HG02840 (cell line): ENCODE measurements at regions not wholly inside any gene's neighbourhood (a gene's known extent, or its start where the extent isn't known, plus 50 kb on each side); places are given as distances from the start of the nearest gene placed in this dataset.
A peak's percentile ranks its signal among the peaks of the same experiment; 100 is the strongest.

Experiments
- ATAC-seq: cut with Tn5 transposase; IDR thresholded peaks from one replicate; pipeline ENCODE4 v1.9.1; 2021; ENCODE audit warnings: mild to moderate bottlenecking, moderate library complexity, moderate number of reproducible peaks; ENCODE audit not compliant: unreplicated experiment, low FRiP score

DNA sequence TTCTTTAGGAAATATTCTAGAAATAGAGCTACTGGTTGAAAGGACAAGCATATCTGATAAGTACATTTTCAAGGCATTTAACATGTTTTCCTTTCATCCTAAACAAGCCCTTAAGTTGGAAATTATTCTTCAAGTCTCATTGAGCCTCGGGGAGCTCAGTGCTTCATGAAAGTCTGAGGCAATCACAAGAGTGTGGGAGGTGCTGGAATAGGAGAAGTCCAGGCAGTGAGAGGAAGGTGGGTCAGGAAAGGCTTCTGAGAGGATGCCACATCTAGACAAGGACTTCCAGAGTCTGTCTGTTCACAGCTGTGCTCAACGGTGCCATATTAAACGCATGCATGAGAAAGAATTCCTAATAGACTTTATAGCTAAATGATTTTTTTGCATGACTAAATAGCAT lies 69.8 kb downstream of the CD83 start:
- ATAC-seq, result no peak

DNA sequence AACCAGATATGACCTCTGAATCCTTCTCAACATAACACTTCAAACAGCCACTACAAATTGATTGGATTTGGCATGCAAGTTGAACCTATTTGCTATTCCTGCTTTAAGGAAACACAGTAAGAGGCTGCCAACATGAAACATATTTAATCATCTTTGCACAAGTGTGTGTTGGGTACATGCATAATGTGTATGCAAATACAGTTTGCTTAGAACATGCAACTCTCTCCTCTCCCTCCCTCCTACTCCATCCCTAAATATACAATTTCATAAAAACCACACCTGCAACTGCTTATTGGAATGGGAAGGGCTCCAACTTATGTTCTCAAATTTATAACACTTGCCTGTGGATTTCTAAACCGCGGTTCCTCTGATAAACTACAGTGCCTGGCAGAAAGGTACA lies 71.5 kb downstream of the CD83 start:
- no peak for ATAC-seq

DNA sequence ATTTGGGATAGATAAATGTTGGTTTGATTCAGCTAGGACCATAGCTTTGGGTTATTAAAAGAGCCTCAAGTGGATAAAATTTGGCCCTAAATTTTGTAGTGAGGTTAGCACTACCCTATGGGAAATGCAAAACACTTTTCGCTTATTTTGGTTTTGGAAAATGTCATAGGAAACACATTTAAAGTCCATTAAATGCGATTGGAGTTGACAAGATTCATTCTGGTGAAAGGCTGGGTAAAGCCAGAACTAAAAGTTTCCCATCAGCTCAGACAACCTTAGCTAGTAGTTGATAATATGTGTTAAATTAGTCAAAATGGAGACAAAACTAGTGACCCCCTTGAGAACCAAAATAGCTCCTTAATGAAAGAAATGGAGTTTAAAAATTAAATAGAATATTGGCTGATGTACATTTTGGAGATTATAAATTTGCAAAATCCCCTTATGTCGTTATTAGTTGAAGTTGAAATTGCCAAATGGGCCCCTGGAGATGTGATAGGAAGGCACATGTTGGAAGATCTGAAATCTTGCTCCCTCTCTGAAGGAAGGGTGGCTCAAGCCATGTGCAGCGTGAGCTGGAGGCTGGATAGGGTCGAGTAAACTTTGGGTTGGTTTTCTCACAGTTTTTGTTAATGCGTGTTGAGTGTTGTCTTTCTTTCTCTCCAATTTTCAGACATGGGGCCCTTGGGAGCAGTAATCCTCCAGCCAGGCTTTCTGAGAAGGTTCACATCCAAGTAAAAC lies 72.8 kb downstream of the CD83 start:
- no peak for ATAC-seq

DNA sequence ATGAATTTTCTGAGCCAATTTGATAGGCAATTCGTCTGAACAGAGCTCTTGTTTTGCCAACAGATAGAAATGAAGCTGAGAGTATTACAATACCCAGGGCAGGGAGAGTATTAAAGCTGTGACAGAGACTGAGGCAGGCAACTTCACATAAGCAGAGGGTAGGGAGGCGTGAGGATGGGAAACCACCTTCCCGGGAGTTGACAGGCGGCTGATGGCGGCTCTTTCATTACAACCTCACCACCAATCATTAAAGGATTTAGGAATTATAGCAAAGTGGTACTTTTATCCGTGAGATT lies 73.3 kb downstream of the CD83 start:
- ATAC-seq, result no peak

DNA sequence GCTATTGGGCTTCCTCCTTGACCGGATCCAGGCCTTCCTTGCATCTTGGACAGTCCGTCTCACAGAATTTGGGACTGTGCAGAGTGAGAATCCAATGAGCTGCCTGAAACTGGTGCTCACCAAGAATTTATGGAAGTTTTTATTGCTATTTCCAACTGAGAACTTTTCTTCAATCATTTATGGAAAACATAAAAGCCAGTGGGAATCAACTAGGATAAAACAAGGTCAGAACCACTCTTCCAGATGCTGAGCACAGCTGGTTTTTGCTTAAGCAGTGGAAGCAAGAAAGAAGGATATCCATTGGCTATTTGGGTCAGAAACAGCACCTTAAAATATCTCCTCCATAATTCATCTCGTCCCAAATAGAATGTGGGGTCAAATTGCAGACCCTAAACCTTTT lies 74.2 kb downstream of the CD83 start:
- ATAC-seq, result no peak

DNA sequence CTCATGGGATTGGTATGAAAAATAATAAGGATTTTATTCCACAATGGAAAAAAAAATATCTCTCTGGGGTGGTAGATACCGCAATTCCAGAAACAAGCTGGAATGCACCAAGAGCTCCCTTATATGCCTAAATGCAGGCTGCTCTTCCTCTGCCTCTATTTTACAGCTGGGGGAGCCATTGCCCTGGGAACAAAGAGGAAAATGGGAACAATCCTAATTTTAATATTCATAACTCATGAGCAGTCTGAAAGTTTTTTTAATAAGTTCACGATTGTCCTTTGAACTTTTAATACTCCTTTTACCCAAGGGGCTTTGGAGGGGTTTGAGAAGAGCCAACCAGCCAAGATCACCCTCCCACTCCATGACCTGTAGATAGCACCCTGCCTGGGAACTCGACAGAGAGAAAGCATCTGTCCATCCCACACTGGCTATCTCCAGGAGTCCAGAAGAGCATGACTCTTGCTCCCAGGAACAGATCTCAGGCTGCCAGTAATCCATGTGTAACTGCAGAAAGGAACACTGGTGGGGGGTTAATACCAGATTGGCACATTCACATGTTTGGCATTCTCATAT lies 74.7 kb downstream of the CD83 start:
- ATAC-seq, result no peak

DNA sequence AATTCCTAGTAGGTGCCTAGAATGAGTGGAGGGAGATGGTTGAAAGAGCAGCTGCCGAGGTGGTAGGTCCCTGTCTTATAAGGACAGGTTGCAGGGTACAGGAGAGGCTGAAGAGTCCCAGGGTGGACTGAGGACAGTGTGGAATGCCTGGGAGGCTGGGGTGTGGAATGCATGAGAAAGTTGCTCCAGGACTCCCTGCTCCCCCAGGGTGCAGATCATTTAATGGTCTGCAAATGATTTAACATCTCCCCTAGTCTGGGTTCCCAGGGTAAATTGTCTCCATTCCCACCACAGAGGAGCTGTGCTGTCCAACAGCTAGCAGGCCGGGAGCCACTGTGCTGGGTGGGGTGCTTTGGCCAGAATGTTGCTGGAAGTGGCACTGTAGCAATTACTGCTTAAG lies 76.0 kb downstream of the CD83 start:
- ATAC-seq, result no peak

DNA sequence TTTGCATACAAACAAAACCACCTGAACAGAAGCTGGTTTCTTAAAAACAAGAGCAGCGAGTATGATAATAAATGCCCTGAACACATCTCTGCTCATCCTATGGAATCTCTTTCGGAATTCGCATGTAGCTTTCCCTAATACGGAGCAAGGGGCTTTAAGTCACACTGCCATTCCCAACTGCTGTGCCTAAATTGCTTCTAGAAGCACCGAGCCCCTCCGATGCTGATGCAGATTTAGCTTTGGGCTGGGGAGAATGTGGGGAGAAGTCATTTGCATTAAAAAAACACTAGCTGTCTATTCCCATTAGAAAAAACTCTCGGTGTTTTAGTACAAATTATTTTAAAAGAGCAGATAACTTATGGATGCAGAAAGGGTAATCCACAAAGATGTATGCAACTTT lies 76.9 kb downstream of the CD83 start:
- no peak for ATAC-seq

DNA sequence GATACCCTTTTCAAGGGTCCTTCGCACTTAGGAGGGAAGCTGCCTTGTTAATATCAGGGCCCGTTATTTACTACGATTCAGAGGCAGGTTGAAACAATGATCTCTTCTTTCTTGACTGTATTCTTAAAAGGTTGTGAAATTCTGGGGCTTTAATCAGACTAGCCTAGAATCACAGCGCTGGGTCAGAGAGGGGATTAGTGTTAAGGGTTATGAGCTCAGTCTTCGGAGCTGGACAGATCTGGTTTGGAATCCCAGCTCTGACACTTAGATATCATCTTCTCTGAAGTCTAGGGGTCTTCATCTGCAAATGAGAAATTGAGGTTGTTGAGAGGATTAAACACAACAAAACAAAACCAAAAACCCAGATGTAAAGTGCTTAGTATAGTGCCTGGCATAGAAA lies 77.4 kb downstream of the CD83 start:
- ATAC-seq, result no peak

DNA sequence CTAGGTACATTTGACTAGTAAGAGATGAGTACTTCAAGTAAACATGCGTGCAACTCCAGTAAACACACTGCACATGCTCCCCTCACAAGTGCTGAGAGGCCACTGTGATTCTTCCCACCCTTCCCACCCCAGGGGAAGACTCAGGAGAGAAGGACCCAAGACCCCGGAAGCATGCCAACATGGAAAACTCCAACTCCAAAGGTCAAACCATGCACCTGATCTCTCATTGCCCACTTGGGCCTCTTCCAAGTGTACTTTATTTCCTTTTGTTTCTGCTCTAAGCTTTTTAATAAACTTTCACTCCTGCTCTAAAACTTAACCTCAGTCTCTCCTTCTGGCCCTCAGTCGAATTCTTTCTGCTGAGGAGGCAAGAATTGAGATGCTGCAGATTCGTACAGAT lies 78.5 kb downstream of the CD83 start:
- ATAC-seq, result no peak

DNA sequence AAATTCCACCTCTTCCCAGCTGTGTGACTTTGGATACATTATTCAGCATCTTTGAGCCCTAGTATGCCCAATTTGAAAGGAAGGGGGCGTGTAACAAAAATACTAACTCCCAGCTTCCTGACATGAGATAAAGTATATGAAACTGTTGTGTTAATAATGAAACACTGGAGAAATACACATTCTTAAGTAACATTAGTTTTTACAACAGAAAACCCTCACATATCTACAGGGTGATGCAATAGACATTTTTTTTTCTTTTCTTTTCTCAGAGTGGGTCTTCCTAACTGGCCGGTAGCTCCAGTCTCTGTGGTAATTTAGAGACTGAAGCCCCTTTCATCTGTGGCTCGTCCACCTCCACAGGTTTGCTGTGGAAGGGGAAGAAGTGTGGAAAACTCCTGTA lies 79.5 kb downstream of the CD83 start:
- ATAC-seq, result no peak

DNA sequence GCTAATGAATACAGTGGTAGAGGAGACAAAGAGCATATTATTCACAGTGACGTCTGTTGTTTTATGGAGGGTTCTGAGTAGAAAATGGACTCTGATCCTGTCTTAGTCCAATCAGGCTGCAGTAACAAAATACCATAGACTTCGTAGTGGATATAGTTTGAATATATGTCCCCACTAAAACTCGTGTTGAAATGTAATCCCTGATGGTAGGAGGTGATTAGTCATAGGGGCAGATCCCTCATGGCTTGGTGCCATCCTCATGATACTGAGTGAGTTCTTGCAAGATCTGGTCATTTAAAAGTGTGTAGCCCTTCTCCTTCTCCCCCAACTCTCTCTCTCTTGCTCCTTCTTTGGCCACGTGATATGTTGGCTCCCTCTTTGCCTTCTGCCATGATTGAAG lies 82.5 kb downstream of the CD83 start:
- ATAC-seq, result no peak

DNA sequence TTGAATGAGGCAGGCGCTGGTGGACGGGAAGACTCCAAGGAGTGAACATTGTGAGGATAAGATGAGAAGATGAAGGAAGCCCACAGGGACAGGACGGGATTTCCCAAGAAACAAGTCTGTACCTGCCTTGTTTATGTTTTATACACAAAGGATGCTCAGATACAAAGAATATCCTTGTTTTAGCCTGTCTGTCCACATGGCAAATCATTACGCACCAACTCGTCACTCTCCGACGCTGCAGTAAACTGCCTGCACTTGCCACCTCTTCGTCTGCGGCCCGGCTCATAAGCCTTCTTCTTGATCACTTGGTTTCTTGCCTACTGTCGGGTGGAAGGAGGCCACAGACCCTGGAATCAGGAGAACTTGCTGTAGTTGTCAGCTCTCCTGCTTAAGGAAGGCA lies 85.4 kb downstream of the CD83 start:
- ATAC-seq, result no peak

DNA sequence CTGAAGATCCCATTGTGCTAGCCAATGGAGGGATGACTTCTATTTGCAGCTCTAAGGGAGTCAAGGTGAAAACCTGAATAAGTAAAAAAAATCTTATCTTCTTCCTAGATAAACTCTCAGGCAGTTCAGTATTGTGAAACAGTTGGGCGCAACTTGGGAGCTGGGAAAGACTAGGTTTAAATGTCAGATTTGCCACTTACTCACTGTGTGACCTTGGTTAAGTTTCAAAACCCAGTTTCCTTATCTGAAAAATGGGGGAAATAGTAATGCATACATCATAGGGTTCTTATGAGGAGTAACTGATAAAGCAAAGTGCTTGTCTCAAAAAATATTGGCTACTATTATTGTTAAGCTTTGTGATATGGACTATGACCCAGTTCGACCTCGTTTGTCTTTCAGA lies 88.8 kb downstream of the CD83 start:
- no peak for ATAC-seq

DNA sequence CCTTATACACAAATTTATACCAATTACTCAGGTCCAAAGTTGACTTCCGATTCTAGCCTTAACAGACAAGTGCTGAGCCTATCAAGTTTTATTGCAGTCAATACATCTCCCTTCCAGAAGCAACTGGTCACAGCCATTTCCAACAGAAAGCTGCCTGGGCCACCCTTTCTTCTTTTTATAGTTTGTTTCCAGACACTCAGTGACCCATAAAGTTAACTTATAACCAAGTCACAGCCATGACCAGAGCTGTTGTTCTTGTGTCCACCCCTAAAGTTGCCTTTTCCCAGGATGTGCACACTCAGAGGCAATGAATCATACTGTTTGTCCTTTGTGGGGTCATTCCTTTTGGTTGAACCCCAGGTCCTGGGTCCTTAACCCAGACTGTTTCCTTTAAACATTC lies 89.9 kb downstream of the CD83 start:
- no peak for ATAC-seq

DNA sequence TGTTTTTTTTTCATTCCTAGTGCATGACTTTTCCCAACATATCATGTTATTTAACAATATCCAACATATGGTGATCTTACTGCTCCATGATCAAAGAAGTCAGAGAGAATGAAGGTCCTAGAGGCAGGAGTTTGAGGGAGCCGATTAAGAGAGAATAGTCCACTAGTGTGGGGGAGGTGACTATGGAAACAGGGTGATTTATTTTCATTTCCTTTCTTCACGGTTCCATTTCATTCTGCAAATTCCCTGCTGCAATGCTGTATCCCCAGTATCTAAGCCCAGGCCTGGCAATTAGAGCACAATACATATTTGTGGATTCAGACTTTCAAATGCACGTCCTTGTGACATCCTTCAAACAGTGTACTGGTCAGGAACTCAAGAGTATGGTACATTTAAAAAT lies 91.4 kb downstream of the CD83 start:
- no peak for ATAC-seq

DNA sequence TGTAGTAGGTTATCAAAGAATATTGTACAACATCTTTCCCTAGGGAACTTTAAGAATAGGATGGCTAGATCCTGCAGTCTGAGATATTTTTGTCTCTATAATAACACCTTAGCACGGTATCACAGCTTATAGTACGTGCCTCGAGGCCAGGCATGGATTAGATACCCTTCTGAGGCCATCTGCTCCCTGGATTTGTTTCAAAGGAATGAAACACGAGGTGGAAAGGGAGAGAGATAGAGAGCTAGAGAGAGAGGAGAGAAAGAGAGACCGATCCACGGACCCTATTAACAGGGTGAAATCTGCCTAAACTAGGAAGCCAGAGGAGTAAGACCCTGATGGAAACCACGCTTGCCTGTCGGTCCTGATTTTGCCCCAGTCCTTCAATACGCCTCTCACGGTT lies 92.5 kb downstream of the CD83 start:
- no peak for ATAC-seq

DNA sequence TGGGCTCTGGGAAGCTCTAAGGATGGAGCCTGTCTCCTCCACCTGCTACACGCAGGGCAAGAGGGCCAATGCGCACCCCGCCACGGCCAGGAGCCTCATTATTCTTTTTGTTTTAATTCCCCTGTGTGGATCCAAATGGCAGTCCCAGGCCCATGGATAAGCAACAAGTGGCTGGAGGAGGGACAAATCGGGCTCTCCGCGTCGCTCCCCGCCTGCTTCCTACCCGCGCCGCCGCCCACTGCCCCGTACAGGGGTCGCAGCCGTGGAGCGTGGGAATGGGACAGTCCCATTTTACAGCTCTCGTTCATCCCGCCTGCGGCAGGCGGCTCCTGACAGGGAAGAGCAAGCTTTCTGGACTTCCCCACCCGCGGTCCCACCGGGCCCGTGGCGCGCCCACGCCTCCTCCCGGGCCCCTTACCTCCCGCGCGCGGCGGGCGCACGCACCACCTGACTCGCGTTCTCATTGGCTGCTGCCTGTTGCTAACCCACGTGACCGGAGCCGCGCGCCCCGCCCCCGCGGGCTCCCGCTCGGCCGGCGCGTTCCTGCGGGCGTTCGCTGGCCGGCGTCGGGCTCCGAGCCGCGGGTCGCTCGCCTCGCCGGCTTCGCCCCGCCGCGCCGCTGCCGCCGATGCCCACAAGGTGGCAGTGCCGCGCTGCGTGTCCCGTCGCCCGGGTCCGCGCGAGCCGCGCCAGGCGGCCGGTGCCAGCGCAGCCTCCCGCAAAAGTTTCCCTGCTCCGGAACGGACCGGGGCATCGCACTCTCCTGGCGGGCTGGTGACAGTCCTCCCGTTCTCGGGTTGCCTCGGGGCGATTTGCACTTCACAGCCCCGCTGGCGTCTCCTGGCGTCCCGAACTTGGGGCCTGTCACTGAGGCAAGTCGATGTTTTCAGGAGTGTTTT lies 93.3 kb downstream of the CD83 start:
- peak; percentile 90 for ATAC-seq

DNA sequence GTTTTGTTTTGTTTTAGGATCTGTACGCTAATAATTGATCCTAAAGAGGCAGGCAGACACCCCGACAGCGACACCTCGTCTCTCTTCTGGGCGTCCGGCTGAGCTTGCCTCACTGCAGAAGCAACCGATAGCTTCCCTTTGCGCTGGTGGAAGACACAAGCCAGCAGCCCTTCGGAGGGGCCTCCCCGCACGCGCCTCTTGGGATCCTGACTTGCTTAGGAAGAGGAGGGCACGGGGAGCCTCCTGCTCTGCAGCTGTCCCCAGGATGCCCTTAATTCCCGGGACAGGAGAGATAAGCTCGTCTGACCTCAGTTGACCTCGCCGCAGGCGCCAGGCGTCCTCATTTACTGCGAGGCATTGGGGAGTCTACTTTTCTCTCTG lies 94.0 kb downstream of the CD83 start:
- no peak for ATAC-seq

DNA sequence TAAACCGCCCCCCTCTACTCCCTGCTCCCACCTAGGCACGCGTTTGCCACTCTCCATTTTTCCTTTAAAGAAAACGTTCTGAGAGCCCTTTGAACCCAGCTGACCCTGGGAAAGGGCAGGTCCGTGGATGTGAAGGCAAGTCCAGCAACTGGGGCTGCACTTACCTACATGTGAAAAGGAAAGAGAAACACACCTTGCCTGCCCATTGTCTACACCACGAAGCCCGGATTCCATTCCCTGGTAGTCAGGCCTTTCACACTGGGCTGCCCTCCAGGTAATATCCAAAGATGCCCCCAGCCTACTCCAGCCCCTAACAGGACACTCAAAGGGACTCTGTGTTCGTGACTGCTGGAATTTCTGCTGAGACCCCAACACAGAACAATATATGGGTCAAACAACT lies 94.4 kb downstream of the CD83 start:
- no peak for ATAC-seq

DNA sequence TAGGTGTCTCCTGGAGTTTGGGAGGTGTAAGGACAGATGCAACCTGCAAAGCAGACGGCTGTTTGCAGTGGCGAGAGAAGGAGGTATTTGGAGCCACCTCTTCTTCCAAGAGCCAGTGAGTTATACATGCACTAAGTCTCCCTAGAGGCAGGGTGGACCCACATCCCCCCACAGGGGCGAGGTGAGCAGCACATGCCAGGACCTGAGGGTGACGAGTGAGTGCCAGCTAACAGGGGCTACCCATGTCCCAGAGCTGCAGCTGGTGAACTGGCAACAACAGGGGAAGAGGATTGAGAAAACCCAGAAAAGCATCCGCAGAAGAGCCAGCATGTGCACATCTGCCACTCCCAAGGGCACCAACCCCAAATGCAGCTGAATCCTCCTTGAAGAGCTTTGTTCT lies 95.1 kb downstream of the CD83 start:
- no peak for ATAC-seq
